Spleen (tissue), 7 donors: ENCODE measurements at regions not wholly inside any gene's neighbourhood (a gene's known extent, or its start where the extent isn't known, plus 50 kb on each side); places are given as distances from the start of the nearest gene placed in this dataset.

Source experiments
- CTCF ChIP-seq, 11 experiments: fragments of 200-600 bp in 7 of 11; fragments of 450-650 bp in 4 of 11; sonication (generic) in 4 of 11; IDR thresholded peaks in 8 of 11; conservative IDR thresholded peaks in 3 of 11; 1 replicate in 7 of 11; 2 replicates in 4 of 11; pipeline versions ENCODE4 v1.4.0 to v1.8.0; 2016 to 2021; ENCODE audit warnings: antibody characterized with exemption in 11 of 11, inconsistent platforms in 4 of 11, mild to moderate bottlenecking in 1 of 11
- POLR2A ChIP-seq, 3 donors: fragments of 450-650 bp; IDR thresholded peaks; one replicate each; pipeline ENCODE4 v1.5.1; 2017; ENCODE audit warnings: antibody characterized with exemption in 3 of 3, mild to moderate bottlenecking in 1 of 3
- POLR2AphosphoS5 ChIP-seq, 3 donors: sonication (generic); formaldehyde crosslinking; IDR thresholded peaks; one replicate each; pipeline ENCODE4 v1.5.1; 2017; ENCODE audit warnings: antibody characterized with exemption in 3 of 3
- donor health status: DM: no; HTN: no; CAD: no; lungs with moderate emphysema.
- donor health status: DM: no; HTN: no; CAD: no.
- donor health status: DM: no; HTN: no; CAD: no.

DNA sequence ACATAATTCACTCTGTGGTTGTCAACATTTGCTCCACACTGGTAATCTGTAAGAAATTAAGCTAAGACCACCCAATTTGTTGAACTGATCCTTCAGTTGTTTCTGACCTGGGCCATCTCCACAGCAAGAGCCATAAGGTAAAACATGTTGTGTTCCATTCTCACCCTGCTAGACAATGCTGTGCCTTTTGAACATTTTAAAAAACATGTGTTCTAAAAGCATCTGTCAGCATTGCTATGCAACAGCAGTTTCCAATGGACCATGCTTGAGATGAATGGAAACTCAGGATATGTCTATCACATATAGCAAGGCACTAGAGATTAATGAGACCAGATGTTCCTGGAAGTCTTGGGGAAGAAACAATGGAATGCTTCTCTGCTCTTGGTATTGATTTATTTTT is 455.1 kb upstream of the RGMB start:
- TF ChIP-seq CTCF (IDR thresholded peaks at IDR 0.05 in 8 of 11, conservative IDR thresholded peaks at IDR 0.05 in 3 of 11) (no peak), POLR2A (IDR thresholded peaks at IDR 0.05) (no peak), POLR2AphosphoS5 (IDR thresholded peaks at IDR 0.05) (no peak)
